IMR-90 (cell line): ENCODE measurements at regions not wholly inside any gene's neighbourhood (a gene's known extent, or its start where the extent isn't known, plus 50 kb on each side); places are given as distances from the start of the nearest gene placed in this dataset.

Experiments
- CEBPB ChIP-seq: IDR thresholded peaks from 2 replicates; pipeline ENCODE4 v1.6.1; 2012; ENCODE audit warnings: low read depth, low read length, improper control_type of control experiment
- CHD1 ChIP-seq: IDR thresholded peaks from 2 replicates; pipeline ENCODE4 v1.6.1; 2012; ENCODE audit warnings: low read depth, low read length, improper control_type of control experiment
- CTCF ChIP-seq: conservative IDR thresholded peaks from 2 replicates; pipeline ENCODE4 v1.5.1; 2012; ENCODE audit warnings: mild to moderate bottlenecking, low read depth, low read length, improper control_type of control experiment
- FOS ChIP-seq: fragments of 150-350 bp; IDR thresholded peaks from 2 replicates; pipeline ENCODE4 v1.6.1; 2016; ENCODE audit warnings: low read depth, low read length
- MAFK ChIP-seq: IDR thresholded peaks from 2 replicates; pipeline ENCODE4 v1.6.1; 2012; ENCODE audit warnings: low read depth, low read length, improper control_type of control experiment
- MAZ ChIP-seq: IDR thresholded peaks from 2 replicates; pipeline ENCODE4 v1.6.1; 2012; ENCODE audit warnings: low read depth, mild to moderate bottlenecking, low read length, improper control_type of control experiment, moderate library complexity, borderline replicate concordance
- MXI1 ChIP-seq: IDR thresholded peaks from 2 replicates; pipeline ENCODE4 v1.6.1; 2012; ENCODE audit warnings: low read depth, mild to moderate bottlenecking, low read length, moderate library complexity, borderline replicate concordance
- POLR2A ChIP-seq: IDR thresholded peaks from 2 replicates; pipeline ENCODE4 v1.6.1; 2012; ENCODE audit warnings: mild to moderate bottlenecking, low read depth, low read length
- RAD21 ChIP-seq: IDR thresholded peaks from 2 replicates; pipeline ENCODE4 v1.6.1; 2012; ENCODE audit warnings: low read length, improper control_type of control experiment
- RCOR1 ChIP-seq: IDR thresholded peaks from 2 replicates; pipeline ENCODE4 v1.6.1; 2012; ENCODE audit warnings: mild to moderate bottlenecking, low read length, improper control_type of control experiment; ENCODE audit not compliant: insufficient replicate concordance
- RFX5 ChIP-seq: IDR thresholded peaks from 2 replicates; pipeline ENCODE4 v1.8.0; 2012; ENCODE audit warnings: low read depth, mild to moderate bottlenecking, low read length, moderate library complexity
- SMC3 ChIP-seq: fragments of 150-350 bp; IDR thresholded peaks from 2 replicates; pipeline ENCODE4 v1.6.1; 2016; ENCODE audit warnings: low read depth, mild to moderate bottlenecking, antibody characterized with exemption, low read length, moderate library complexity
- USF2 ChIP-seq: fragments of 150-350 bp; IDR thresholded peaks from 2 replicates; pipeline ENCODE4 v1.6.1; 2017; ENCODE audit warnings: mild to moderate bottlenecking, antibody characterized with exemption, low read length, low read depth
- TF ChIP-seq, protein P1 (sequence below): fragments of 150-350 bp; IDR thresholded peaks from 2 replicates; pipeline ENCODE4 v1.6.1; 2016; ENCODE audit warnings: low read depth, mild to moderate bottlenecking, low read length, moderate library complexity, borderline replicate concordance

- TF ChIP-seq RFX5 (no peak), CEBPB (no peak), CTCF (no peak), POLR2A (no peak), FOS (no peak), SMC3 (no peak), CHD1 (no peak), RAD21 (no peak), MXI1 (no peak), USF2 (no peak), RCOR1 (no peak), MAZ (no peak), MAFK (no peak)
- TF ChIP-seq, protein P1, sequence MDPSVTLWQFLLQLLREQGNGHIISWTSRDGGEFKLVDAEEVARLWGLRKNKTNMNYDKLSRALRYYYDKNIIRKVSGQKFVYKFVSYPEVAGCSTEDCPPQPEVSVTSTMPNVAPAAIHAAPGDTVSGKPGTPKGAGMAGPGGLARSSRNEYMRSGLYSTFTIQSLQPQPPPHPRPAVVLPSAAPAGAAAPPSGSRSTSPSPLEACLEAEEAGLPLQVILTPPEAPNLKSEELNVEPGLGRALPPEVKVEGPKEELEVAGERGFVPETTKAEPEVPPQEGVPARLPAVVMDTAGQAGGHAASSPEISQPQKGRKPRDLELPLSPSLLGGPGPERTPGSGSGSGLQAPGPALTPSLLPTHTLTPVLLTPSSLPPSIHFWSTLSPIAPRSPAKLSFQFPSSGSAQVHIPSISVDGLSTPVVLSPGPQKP: no peak
These were observed 670.8 kb upstream of the FANCL start for GRCh38 chr2:58911877-58912276.
